TTC549 (cell line): ENCODE measurements at regions not wholly inside any gene's neighbourhood (a gene's known extent, or its start where the extent isn't known, plus 50 kb on each side); places are given as distances from the start of the nearest gene placed in this dataset.

Experiments
- FAIRE-seq: peaks from 2 replicates; lab custom pipeline; 2012; peaks lifted over from hg19 to GRCh38; lab: Jason Lieb, UNC

DNA sequence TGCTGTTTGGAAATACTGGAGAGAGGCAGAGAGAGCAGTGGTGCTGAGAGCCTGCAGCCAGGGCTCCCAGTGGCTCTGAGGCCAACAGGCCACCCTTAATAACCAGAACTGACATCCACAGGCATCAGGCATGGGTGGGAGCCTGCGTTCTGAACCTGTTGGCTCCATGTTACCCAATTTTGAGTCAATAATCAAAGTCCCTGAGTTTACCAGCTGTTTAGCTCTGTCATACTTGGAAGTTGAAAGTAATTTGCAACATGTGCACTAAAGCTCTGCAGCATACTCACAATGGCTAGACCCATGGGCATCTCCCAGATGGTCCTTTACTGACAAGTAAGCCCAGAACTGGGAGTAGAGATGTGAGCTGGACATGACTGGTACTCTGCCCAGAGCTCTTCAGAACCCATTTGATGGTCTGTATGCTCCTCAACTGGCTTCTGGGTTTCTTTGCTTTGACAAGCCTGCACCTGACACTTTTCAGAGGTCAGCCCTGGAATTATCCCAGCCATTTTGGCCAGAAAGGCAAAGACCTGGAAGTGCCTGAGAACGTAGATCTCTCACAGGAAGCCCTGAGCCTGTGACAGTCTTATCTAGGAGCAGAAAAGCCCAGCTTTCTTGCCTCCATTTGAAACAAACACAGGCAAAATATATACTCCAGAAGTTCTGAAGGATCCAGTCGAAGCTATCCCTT is 122.4 kb upstream of the CITED2 start:
- no peak for FAIRE-seq

DNA sequence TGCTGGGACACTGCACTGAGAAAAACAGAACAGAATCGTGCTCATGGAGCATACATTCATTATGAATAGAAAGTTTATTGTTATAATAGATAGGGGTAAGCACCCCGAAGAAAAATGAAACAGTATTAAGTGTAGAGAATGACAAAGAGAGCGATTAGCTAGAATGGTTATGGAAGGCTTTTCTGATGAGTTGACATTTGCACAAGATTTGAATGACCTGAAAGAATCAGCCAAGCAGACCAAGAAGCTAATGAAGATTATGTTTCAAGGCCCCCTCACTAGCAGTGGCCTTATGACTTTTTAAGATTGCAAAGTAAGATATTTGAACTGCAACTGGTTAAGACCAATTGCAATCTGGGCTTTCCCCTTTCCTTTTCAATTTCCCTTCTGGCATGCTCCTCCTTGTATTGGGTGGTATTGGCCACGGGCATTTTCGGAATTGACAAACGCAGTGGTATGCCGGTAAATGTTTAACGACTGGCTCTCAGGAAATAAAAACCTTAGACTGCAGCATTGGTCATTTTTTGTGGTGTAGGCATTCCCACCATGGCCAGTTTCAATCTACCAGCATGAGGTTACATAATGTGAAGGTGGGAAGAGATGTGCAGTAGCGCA is 120.0 kb upstream of the CITED2 start:
- no peak for FAIRE-seq

DNA sequence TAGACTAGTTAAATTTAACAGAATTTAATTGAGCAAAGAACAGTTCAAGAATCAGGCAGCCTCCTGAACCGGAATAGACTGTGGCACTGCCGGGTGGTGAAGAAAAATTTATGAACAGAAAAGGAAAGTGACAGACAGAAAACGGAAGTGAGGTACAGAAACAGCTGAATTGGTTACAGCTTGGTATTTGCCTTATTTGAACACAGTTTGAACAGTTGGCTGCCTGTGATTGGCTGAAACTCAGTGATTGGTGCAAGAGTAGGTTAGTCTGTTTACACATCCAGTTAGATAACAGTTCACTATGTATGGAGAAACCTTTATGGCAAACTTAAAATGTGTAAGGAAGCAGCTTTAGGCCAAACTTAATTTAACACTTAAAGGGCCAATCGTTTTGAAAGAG is 116.0 kb upstream of the CITED2 start:
- FAIRE-seq: no peak

DNA sequence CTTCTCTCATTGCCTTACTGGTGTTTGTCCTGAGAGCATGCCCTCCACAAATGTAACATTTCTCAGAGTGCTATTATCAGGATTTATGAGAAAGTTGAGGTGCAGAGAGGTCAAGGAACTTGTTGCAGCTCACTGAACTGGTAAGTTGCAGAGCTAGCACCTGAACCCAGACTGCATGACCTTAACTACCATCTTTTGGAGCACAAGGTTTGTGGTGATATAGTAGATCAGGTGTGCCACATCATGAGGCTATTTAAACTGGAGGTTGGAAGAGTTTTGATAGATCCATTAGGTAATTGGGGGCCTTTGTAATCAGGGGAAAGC is 112.0 kb upstream of the CITED2 start:
- FAIRE-seq: no peak

DNA sequence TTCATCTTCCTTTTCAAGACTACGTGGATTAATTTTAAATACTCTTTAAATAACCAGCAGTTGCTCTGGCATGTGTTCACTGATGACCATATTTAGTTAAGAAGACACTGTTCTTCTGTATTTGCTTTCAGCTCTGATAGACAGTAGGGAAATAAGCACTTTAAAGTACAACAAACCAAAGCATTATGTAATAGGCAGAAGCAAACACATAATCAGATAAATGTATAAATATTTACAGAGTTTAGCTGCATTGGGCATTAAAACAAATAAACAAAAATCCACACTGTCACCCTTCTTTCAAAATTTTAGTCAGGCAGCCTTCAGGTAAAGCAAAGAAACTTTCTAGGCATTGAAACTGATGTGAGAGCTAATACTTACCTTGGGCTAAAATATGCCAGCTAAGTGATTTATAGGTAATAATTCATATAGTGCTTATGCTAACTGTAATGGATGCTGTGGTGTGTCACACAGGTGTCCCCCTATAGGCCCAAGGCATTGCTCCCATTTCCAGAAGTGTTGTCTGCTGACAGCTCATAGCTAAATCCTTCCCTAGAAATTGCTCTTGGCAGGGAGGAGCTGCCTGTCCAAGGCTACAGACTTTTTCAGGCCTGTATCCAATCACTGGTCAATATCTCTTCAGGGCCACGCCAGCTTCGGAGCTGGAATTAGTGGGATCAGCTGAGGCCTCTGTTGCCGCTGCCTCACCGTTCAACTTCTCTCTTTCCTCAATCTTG is 111.5 kb upstream of the CITED2 start:
- FAIRE-seq: no peak

DNA sequence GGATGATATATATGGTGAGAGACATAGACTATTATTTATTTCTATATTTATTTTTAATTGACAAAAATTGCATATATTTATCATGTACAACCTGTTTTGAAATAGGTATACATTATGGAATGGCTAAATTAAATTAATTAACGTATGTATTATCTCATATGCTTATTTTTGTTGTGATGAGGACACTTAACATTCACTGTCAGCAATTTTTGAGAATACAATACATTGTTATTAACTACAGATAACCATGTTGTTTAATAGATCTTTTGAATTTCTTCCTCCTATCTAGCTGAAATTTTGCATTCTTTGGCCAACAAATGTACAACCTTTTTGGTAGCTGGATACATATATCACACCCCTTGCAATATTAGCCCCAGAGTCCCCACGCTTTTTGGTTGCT is 110.7 kb upstream of the CITED2 start:
- no peak for FAIRE-seq

DNA sequence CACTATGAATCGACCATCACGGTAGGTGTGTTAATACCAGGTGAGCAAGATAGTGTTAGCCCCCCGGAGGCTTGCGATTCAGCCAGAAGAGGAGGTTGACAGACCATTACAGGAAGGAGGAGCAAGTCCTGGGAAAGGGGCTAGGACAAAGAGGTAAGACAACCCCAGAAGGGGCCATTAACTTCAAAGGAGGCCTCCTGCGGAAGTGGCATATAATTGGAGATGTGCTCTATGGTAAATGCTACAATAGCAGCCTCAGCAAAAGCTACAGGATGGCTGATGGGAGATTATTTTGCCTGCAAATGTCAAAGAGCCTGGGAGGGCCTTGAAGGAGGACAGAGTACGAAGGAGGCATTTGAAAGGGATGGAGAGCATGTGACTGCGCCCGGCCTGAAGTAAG is 108.6 kb upstream of the CITED2 start:
- no peak for FAIRE-seq

DNA sequence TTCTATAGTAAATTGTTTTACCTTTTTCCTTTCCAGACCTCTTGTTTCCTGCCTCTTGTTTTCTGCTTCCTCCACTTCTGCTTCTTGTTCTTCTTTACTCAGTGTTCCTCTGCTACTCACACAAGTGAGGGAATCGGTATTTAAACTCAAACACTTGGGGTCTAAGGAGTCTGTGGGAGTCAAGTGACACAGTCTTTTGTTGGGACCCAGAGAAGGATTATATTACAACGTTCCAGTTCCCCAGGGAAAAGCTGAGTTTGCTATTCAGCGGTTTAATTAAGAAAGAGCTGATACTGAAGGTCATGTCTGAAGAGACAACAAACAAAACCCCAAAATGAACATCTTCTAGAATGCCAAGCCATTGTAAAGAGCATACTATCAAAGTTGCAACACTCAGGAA is 107.8 kb upstream of the CITED2 start:
- FAIRE-seq: no peak

DNA sequence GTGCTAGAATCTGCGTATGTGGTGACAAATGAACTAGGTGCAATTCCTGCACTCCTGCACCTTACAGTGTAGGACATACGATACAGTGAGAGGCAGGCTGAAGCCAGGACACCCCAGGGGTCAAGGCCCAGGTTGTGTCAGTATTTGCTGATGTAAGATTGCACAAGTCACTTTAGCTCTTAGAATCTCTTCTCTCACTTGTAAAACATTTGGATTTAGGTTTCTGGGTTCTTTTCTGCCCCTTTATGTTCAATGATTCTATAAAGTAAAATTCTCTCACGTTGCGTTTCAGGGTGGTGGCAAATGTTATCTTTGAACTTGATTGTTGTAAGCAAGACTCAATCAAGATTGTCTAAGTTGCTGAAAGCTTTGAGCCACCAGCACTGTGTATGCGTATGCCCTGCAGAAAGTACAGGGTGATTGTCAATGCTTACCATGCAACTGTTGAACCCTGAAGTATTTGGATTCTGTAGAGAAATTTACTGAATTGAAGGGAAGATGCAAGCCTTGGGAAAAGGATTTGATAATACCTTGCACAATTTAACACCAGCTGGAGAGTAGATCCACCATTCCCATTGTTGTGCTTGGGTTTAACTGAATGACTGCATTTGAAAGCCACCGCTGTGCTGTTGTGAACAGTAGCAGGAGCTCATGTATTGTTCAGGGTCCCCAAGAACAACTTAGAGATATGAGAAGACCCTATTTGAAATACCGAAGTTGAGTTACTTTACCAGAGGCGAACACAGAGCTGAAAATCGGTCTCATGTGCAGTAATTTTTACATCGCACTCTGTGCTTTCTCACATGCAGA is 106.1 kb upstream of the CITED2 start:
- no peak for FAIRE-seq

DNA sequence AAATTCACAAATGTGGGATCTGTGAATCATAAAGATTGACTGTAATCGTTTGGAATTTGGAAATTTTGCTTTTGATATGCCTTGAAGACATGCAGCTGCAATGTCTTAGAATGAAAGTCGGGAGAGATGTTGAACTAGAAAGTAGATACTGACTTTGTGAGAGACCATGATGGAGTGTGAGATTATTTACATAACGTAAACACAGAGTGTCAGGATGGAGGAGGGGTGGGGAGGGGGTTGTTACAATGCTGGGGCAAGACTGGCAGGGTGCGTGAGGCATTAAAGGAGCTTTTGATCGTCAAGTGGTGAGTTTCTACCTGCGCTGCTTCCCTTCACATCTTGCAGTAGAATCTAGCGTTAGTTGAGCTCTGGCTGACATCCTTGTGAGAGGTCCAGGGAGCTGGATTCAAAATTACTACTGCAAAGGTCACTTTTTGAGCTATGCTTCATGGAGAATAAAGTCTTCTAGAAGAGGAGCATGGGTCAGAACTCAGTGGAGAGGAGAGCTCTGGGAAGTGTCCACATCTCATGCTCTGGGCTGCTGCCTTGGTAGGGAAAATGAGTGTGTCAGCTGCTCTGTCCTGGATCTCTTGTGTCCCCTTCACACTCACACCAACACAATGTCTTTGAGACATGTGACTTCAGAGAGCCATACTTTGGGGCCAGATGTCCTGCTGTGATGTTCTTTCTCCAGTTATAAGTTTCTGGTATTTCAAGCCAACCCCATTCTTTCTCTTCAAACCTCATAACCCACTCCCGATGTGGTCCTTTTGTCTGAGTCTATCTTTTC is 105.2 kb upstream of the CITED2 start:
- no peak for FAIRE-seq

DNA sequence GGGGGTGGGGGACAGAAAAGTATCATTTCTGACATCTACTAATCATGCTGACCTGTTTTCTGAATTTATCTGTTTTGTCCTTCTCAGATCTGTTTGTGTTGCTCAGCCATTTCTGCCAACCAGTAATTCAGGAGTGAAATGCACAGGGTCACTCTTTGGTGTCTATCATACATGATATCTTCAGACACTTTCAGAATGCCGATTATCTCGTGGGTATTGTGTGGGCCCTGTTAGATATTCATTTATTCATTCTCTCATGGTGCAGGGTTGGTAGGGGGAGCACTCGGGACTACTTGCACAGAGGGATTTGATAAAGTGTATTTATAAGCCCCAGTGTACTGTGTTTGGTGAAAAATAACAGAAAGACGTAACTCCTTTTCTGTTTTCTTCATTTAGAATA is 101.2 kb upstream of the CITED2 start:
- no peak for FAIRE-seq

DNA sequence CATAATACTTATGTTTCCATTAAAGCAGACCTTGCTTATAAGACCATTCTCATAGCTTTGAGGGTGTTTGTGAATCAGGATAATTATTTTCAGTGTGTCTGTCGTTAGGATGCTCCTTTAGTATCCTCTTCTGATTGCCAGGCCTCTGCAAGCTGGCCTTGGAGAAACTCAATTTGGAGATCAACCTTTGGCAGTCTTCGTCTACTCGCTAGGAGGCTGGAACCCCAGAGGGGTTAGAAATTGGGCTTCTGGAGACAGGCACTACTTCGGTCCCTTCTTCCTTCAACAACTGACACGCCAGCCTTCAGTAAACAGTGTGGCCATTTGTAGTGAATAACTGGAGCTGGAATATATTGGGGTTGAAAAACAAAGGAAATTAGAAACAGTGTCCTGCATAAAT is 100.8 kb upstream of the CITED2 start:
- FAIRE-seq: no peak

DNA sequence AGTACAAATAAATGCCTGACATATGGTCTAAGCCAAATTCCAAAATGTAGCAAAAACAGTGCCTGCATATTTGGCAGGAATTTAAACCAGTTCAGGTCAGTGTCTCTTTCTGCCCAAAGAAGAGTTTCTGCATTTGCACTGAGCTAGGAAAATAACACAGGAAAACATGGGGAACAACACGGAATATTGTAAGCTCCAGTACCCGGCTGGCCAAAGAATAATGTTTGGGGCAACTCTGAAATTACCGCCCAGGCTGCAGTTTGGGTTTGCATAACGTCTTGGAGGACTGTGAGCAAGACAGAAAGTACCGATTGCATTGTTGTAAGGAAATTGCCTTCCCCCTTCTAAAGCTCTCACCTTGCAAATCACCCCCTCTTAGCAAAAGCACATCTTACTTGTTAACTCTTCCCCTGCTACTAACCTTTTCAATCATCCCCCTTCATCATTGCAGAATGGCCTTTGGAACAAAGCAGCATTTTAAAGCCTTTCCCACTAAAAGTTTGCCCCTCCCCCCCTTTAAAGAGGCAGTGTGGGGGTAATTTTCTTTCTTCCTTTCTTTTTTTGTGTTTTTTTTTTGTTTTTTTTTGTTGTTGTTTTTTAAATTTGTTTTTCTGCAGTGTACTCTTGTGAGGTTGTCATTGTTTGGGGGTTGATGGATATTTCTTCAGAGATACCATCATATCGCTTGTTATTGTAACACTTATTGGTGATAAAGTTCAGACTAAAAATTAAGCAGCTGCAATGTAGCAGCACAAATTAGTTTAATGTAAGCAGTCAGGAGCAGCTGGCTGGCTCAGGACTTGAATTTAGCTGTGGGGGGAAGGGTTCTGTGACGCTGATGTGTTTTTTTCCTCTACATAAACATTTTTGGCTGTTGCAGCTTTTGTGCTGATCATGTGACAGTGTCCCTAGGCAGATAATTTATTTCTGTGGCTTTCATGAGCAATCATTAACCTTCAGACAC is 100.0 kb upstream of the CITED2 start:
- FAIRE-seq: no peak

DNA sequence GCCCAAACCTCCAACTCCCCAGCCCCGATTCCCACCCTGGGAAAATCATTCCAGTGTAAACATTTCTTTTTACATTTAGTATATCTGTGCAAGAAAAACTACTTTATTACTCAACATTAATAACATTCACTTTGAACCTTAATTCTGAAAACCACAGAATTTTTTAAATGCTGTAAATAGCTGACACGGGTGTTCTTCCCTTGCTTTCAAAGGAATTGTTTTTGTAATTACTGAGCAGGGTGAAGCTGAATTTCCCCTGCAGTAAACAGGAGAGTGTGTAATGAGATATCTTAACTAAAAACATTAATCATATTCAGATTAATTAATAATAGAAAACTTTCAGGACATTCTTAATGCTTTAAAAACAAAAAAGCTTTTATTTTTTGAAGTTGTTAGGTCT is 99.3 kb upstream of the CITED2 start:
- no peak for FAIRE-seq

DNA sequence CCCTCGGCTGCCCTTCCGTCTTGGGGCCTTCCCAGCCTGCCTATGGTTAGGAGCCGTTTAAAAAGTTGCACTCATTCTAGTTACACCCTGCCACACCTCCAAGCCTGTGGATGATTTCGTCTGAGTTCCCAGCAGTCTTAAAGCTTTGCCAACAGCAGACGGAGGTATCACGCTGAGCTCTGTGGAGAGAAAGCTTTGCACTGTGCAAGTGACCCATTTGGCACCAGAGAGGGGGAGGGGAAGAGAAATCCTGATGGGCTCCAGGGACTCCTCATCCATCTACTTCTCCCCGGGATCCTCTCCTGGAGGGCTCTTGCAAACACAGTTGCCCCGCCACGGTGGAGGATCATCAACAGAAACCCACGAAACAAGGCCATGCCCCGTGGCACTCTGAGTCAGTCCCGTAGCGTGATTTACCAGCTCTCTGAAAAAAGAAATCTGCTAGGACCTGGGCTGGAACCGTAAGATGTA is 98.8 kb upstream of the CITED2 start:
- FAIRE-seq: no peak

DNA sequence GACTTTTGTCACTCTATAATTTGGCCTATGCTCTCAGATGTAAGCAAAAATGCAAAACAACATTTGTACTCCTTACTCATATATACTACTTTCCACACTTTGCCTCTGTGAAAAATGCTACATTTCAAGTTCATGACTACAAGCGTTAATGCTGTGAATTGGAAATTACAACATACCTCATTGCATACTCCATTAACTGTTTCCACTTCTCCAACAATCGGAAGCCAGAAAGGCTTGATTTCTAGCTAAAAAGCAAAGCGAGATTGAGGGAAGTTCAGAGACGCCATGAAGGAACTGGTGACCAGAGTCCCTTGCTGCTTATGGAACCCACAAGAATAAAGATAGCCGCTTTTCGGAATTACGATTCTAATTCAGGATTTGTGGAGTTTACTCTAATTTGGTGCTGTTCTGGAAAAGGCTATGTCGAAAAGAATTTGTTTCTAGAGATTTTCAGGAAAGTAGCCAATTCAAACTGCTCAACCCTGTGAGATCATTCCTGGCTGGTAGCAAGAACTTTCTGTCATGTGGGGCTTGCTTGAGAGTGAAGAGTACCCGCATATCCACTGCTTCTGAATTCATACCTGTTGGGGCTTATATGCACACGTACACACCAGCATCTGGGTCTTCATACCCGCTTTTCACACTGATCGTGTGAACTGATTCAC is 98.0 kb upstream of the CITED2 start:
- FAIRE-seq: no peak

DNA sequence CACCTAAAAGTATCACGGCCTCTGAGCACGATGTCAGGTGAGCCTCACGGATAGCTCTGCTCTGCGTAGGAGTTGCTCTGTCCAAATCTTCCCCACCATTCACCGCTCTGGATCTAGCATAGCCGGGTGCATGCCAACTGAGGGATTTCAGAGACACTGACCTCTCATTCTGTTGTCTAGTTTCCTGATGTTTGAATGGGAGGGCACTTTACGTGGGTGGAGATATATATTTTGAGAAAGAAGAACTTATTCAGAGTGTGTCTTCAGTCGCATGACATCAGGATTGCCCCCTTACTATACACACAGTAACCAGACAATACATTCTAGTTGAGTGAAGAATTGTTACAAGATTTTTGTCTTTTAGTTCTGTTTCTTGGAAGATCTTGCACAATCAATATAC is 96.5 kb upstream of the CITED2 start:
- FAIRE-seq: no peak

DNA sequence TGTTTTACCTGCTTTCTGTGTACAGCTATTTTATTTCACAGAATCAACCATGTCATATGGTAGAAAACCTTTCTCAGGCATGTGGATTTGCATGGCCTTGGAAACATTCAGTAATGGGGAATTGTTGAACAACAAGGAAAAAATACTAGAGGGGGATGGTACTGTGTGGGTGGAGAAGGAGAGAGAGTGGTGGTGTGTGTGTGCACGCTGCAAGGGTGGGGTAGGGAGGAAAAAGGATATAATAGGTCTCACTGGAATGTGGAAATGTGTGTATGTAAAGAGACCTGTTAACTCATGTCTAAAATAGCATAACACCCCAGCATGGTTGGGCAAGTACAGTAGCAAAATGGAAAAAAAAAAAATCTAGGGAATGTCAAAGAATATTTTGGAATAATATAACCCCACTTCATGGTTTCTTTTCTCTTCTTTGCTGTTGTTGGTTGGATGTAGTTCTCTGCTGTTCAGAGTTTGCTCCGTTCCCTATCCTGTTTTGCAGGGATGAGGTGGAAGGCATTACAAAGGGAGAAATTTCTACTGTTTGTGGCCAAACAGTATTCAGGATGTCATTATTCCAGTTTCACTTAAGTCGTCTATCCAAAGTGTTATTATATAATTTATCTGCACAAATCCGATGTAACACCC is 93.9 kb upstream of the CITED2 start:
- no peak for FAIRE-seq

DNA sequence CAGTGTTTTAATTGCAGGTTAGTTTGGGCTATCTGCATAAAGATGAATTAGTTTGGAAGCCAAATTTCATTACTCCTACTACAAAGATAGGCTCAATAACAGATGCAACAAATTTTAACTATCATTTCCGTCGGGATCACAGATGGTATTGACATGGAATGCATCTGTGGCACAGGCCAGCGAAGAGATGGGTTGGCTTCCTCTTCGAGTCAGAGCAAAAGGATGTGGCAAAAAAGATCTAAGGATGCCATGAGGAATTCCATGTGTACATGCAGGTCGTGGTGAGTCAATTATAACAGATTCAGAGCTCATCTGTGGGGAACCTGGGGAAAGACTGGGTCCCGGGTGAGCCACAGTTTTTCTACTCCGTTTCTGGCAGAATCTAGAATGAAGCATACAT is 83.0 kb upstream of the CITED2 start:
- no peak for FAIRE-seq
